ENCODE measurements at regions not wholly inside any gene's neighbourhood (a gene's known extent, or its start where the extent isn't known, plus 50 kb on each side); places are given as distances from the start of the nearest gene placed in this dataset.
A peak's percentile ranks its signal among the peaks of the same experiment; 100 is the strongest.
"Not testable (repeated sequence)": the region's sequence is repeated elsewhere in the genome, so short reads cannot be mapped to it uniquely, and the experiment has no call there.

- Histone ChIP-seq H3K9me3 (no peaks in the 10 kb centered on the region), H3K36me3 (no peaks in the 10 kb centered on the region), H3K27ac (no peak overlapping the region), H3K4me1 (no peaks in the 10 kb centered on the region), H3K4me3 (no peak overlapping the region), H3K27me3 (no peaks in the 10 kb centered on the region)
- peak in 1 of 2 donors; percentile 44 for DNase-seq (ENCODE audit: extremely low spot score in 2 of 2)
- TF ChIP-seq POLR2A (IDR thresholded peaks at IDR 0.05) (no peak), POLR2AphosphoS5 (IDR thresholded peaks at IDR 0.05; ENCODE audit: insufficient read depth in 1 of 2, low read depth in 1 of 2) (no peak)
- TF ChIP-seq, protein P1, sequence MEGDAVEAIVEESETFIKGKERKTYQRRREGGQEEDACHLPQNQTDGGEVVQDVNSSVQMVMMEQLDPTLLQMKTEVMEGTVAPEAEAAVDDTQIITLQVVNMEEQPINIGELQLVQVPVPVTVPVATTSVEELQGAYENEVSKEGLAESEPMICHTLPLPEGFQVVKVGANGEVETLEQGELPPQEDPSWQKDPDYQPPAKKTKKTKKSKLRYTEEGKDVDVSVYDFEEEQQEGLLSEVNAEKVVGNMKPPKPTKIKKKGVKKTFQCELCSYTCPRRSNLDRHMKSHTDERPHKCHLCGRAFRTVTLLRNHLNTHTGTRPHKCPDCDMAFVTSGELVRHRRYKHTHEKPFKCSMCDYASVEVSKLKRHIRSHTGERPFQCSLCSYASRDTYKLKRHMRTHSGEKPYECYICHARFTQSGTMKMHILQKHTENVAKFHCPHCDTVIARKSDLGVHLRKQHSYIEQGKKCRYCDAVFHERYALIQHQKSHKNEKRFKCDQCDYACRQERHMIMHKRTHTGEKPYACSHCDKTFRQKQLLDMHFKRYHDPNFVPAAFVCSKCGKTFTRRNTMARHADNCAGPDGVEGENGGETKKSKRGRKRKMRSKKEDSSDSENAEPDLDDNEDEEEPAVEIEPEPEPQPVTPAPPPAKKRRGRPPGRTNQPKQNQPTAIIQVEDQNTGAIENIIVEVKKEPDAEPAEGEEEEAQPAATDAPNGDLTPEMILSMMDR (IDR thresholded peaks at IDR 0.05): no peak
- intact Hi-C loops (cut with DNase I): no loop called here
These were observed 77.0 kb downstream of the CCDC71L start for GRCh38 chr7:106583706-106584690.

DNA sequence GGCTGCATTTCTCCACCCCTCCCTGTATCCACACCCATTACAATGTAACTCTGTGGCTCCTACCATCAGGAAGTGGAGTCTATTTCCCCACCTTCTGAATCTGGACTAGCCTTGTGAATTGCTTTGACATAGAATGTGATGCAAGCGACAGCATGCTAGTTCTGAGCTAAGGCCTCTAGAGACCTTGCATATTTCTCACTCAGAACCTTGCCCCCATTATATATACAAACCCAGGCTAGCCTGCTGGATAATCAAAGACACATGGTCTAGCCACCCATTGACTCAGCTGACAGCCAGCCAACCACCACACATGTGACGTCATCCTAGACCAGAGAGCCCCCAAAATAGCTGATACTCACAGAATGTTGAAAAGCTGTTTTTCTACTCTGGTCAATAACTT, 77.9 kb downstream of the CCDC71L start:
- Histone ChIP-seq H3K36me3 (no peaks in the 10 kb centered on the region), H3K4me1 (no peaks in the 10 kb centered on the region), H3K9me3 (no peaks in the 10 kb centered on the region), H3K27ac (no peak overlapping the region), H3K27me3 (no peaks in the 10 kb centered on the region), H3K4me3 (no peak overlapping the region)
- TF ChIP-seq, protein P1 (IDR thresholded peaks at IDR 0.05): no peak
- no peak for TF ChIP-seq POLR2AphosphoS5 (IDR thresholded peaks at IDR 0.05; ENCODE audit: insufficient read depth in 1 of 2, low read depth in 1 of 2)
- TF ChIP-seq POLR2A (IDR thresholded peaks at IDR 0.05): no peak
- DNase-seq (ENCODE audit: extremely low spot score in 2 of 2): no peak
- intact Hi-C loops (cut with DNase I): no loop called here

DNA sequence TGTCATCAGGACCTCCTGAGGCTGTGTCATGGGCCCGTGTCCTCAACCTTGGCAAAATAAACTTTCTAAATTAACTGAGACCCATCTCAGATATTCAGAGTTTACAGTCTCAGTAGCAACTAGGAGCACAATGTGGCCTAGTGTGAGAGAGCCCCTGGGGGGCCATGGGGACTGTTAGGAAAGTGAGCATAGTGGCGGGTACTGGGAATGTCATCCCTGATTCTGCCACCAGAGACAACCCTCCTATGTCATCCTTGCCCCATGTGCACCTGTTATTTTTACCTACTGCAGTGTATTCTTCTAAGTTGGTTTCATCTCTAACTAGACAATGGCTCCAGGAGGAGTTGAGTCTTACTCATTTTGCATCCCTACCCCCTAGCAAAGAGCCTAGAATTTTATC, 78.6 kb downstream of the CCDC71L start:
- Histone ChIP-seq H3K4me3 (no peak overlapping the region), H3K4me1 (no peaks in the 10 kb centered on the region), H3K9me3 (no peaks in the 10 kb centered on the region), H3K27ac (no peak overlapping the region), H3K36me3 (no peaks in the 10 kb centered on the region), H3K27me3 (no peaks in the 10 kb centered on the region)
- TF ChIP-seq POLR2A (IDR thresholded peaks at IDR 0.05): no peak
- TF ChIP-seq POLR2AphosphoS5 (IDR thresholded peaks at IDR 0.05; ENCODE audit: insufficient read depth in 1 of 2, low read depth in 1 of 2): no peak
- intact Hi-C loops (cut with DNase I): no loop called here
- peak in 1 of 2 donors; percentile 34 for DNase-seq (ENCODE audit: extremely low spot score in 2 of 2)

DNA sequence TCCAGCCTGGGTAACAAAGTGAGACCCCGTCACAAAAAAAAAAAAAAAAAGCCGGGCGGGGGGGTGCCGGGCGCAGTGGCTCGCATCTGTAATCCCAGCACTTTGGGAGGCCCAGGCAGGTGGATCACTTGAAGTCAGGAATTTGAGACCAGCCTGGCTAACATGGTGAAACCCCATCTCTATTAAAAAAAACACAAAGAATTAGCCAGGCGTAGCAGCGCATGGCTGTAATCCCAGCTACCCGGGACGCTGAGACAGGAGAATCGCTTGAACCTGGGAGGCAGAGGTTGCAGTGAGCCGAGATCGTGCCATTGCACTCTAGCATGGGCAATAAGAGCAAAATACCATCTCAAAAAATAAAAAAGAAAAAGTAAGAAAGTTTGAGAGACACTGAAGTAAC, 81.9 kb downstream of the CCDC71L start:
- not testable (repeated sequence) for H3K27me3 ChIP-seq

GRCh38 chr7:106575138-106575823, 85.7 kb downstream of the CCDC71L start:
- no peaks in the 10 kb centered on the region for H3K27me3 ChIP-seq
- no peak overlapping the region for H3K27ac ChIP-seq
- TF ChIP-seq POLR2A (IDR thresholded peaks at IDR 0.05): no peak
- TF ChIP-seq POLR2AphosphoS5 (IDR thresholded peaks at IDR 0.05; ENCODE audit: insufficient read depth in 1 of 2, low read depth in 1 of 2): no peak
- TF ChIP-seq, protein P1 (IDR thresholded peaks at IDR 0.05): no peak
- no peaks in the 10 kb centered on the region for H3K4me1 ChIP-seq
- intact Hi-C loops (cut with DNase I): no loop called here
- no peaks in the 10 kb centered on the region for H3K36me3 ChIP-seq
- DNase-seq (ENCODE audit: extremely low spot score in 2 of 2): no peak
- no peaks in the 10 kb centered on the region for H3K9me3 ChIP-seq
- no peak overlapping the region for H3K4me3 ChIP-seq

More for the DNA sequence above, 81.9 kb downstream of the CCDC71L start:
- intact Hi-C loops (cut with DNase I); H3K9me3 ChIP-seq; H3K36me3 ChIP-seq; H3K27ac ChIP-seq; H3K4me3 ChIP-seq; H3K4me1 ChIP-seq; DNase-seq (ENCODE audit: extremely low spot score in 2 of 2): not testable (repeated sequence)
